ENCODE measurements at regions not wholly inside any gene's neighbourhood (a gene's known extent, or its start where the extent isn't known, plus 50 kb on each side); places are given as distances from the start of the nearest gene placed in this dataset.
"Not testable (repeated sequence)": the region's sequence is repeated elsewhere in the genome, so short reads cannot be mapped to it uniquely, and the experiment has no call there.

DNA sequence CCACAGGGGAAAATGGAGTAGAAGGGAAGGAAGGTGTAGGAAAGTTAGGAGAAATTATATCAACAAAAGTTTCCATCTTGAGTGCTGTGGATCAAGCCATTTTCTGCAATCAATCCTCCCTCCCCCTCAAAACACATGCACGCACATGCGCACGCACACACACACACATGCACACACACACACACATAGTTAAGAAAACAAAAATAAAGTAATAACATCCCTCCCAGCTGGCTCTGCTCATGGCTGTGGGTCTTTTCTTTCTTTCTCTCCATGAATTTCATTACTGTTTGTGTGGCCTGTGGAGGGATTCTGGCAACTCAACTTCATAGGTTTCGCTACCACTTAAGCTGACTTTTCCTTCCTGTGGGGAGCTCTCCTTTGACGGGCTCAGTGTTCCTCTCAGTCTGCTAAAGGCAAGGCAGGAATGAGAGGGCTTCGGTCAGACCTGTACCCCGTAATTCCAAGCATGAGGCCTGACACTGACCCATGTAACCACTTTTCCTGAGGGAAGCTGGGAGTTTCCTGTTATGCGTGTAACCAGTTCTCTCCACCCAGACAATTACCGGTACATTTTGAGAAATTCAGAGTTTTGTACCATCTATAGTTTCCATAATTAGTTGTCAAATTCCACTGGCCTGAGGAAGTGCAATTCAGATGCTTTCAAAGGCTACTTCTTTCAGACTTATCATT lies 79.8 kb downstream of the ZNF92 start:
- ATAC-seq (no peak), DNase-seq (no peak)
- Histone ChIP-seq H3K27me3 (ENCODE audit: low read depth) (no peaks in the 10 kb centered on the region), H3K4me1 (no peaks in the 10 kb centered on the region), H3K4me3 (no peak overlapping the region), H3K36me3 (no peaks in the 10 kb centered on the region), H3K9me3 (no peaks in the 10 kb centered on the region), H3K27ac (no peak overlapping the region)
- TF ChIP-seq, protein P1, sequence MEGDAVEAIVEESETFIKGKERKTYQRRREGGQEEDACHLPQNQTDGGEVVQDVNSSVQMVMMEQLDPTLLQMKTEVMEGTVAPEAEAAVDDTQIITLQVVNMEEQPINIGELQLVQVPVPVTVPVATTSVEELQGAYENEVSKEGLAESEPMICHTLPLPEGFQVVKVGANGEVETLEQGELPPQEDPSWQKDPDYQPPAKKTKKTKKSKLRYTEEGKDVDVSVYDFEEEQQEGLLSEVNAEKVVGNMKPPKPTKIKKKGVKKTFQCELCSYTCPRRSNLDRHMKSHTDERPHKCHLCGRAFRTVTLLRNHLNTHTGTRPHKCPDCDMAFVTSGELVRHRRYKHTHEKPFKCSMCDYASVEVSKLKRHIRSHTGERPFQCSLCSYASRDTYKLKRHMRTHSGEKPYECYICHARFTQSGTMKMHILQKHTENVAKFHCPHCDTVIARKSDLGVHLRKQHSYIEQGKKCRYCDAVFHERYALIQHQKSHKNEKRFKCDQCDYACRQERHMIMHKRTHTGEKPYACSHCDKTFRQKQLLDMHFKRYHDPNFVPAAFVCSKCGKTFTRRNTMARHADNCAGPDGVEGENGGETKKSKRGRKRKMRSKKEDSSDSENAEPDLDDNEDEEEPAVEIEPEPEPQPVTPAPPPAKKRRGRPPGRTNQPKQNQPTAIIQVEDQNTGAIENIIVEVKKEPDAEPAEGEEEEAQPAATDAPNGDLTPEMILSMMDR (IDR thresholded peaks at IDR 0.05): no peak
- intact Hi-C loops (cut with DNase I): no loop called here

DNA sequence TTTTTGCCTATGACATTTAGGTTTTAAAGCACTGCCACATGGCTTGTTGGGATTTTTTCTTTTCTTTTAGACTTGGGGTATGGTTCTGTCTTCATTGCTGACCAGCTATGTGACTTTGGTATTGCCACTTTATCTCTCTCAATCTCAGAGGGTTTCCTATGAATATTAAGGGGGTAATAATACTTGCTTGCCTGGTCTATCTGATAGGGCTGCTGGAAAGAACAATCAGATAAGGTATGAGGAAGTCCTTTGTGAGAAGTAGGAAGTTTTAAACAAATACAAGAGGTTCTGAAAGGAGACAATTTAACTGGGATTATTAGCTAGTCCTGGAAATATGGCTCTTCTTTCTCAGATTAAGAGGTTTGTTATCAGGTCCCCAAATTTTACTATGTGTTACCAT lies 80.8 kb downstream of the ZNF92 start:
- Histone ChIP-seq H3K36me3 (no peaks in the 10 kb centered on the region), H3K27me3 (ENCODE audit: low read depth) (no peaks in the 10 kb centered on the region), H3K9me3 (no peaks in the 10 kb centered on the region), H3K4me3 (no peak overlapping the region), H3K4me1 (no peaks in the 10 kb centered on the region), H3K27ac (no peak overlapping the region)
- intact Hi-C loops (cut with DNase I): no loop called here
- no peak for DNase-seq
- ATAC-seq: no peak
- TF ChIP-seq, protein P1 (IDR thresholded peaks at IDR 0.05): no peak

DNA sequence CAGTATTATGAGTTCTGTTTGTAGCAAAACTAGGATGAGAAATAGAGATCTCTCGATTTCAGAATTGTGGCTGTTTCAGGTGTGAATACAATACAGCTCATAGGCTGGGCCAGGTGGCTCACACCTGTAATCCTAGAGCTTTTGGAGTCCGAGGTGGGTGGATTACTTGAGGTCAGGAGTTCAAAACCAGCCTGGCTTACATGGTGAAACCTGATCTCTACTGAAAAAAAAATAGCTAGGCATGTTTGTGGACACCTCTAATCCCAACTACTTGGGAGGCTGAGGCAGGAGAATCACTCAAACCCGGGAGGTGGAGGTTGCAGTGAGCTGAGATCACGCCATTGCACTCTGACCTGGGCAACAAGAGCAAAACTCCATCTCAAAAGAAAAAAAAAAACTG lies 81.4 kb downstream of the ZNF92 start:
- H3K4me1 ChIP-seq; H3K27me3 ChIP-seq (ENCODE audit: low read depth); intact Hi-C loops (cut with DNase I); ATAC-seq; H3K27ac ChIP-seq; H3K4me3 ChIP-seq; DNase-seq; H3K9me3 ChIP-seq; H3K36me3 ChIP-seq: not testable (repeated sequence)

DNA sequence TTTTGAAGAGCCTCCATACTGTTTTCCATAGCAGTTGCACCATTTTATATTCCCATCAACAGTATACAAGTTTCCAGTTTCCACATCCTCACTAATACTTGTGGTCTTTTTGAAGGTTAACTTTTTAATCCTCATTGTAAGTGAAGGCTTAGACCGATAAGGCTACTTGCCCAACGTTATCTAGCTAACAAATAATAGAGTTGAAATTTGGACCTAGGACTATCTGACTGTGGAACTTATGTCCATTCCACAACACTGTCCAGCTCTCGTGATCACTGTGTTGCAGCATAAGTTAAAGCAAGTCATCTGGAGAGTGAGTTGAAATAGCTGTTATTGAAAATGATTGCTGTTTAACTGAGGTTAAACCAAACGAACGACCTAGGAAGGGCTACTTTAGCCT lies 84.0 kb downstream of the ZNF92 start:
- no peaks in the 10 kb centered on the region for H3K27me3 ChIP-seq (ENCODE audit: low read depth)
- H3K9me3 ChIP-seq: no peaks in the 10 kb centered on the region
- ATAC-seq (no peak), DNase-seq (no peak)
- TF ChIP-seq, protein P1 (IDR thresholded peaks at IDR 0.05): no peak
- no peaks in the 10 kb centered on the region for H3K4me1 ChIP-seq
- intact Hi-C loops (cut with DNase I): no loop called here
- no peak overlapping the region for H3K4me3 ChIP-seq
- no peaks in the 10 kb centered on the region for H3K36me3 ChIP-seq
- no peak overlapping the region for H3K27ac ChIP-seq

DNA sequence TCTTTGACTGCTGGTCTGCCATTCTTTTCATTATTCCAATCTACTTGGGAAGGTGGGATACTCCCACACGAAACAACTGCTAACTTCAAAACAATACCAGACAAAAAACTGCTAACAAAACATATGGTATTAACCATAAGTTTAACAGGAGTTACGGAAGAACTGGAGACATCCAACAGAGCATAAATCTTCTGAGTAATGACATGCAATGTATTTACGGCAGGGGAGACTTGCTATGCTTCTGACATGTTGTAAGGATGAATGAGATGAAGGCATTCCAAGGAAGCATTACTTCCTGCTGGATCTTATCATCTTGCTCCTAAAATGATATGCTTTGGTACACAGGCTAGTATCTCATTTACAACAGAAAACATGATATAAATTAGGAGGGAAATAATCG lies 85.8 kb downstream of the ZNF92 start:
- Histone ChIP-seq H3K27me3 (ENCODE audit: low read depth) (no peaks in the 10 kb centered on the region), H3K27ac (no peak overlapping the region), H3K9me3 (no peaks in the 10 kb centered on the region), H3K36me3 (no peaks in the 10 kb centered on the region), H3K4me1 (no peaks in the 10 kb centered on the region), H3K4me3 (no peak overlapping the region)
- intact Hi-C loops (cut with DNase I): no loop called here
- ATAC-seq (no peak), DNase-seq (no peak)
- TF ChIP-seq, protein P1 (IDR thresholded peaks at IDR 0.05): no peak

DNA sequence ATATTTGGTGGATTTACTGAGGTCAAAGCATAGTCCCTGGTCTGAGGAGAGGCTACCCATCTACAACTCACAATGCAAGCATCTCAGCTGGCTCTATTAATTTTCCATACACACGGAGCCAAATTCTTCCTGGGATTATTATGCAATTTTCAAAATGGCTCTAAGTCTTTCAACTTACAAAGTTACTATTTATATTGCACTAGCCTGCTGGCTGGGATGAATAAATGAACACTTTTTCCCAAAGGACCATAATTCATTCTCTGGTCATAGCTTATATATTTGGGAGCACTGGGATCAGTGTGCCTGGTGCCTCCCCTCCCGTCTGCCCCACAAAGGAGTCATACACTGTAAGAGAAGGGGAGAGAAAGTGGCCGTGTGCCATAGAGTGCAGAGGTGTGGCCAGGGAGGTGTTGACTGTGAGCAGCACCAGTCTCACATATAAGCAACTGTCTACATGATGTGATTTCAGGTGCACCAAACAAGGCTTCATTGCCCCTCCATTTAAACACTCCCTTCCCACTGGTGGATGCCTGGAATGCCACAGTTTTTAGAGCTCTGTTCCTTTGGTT lies 88.6 kb downstream of the ZNF92 start:
- DNase-seq (no peak), ATAC-seq (no peak)
- Histone ChIP-seq H3K27ac (no peak overlapping the region), H3K4me3 (no peak overlapping the region), H3K27me3 (ENCODE audit: low read depth) (no peaks in the 10 kb centered on the region), H3K36me3 (no peaks in the 10 kb centered on the region), H3K4me1 (no peaks in the 10 kb centered on the region), H3K9me3 (no peaks in the 10 kb centered on the region)
- TF ChIP-seq, protein P1 (IDR thresholded peaks at IDR 0.05): no peak
- intact Hi-C loops (cut with DNase I): no loop called here

Data from lower lobe of right lung (tissue), 2 donors.